Frontal cortex (tissue), 4 donors: ENCODE measurements at regions not wholly inside any gene's neighbourhood (a gene's known extent, or its start where the extent isn't known, plus 50 kb on each side); places are given as distances from the start of the nearest gene placed in this dataset. TPM values are rescaled to one million over a fixed set of nuclear protein-coding genes. Genes with fewer than 3 reads are reported as not detected.
"Not testable (repeated sequence)": the region's sequence is repeated elsewhere in the genome, so short reads cannot be mapped to it uniquely, and the experiment has no call there.

Experiments used
- DNase-seq, 2 donors: peaks; one replicate each; pipeline ENCODE4 v3.0.0; 2012; ENCODE audit warnings: low spot score in 2 of 2
- FAIRE-seq: peaks from 2 replicates; lab custom pipeline; 2012; peaks lifted over from hg19 to GRCh38; lab: Jason Lieb, UNC
- small RNA-seq: library from RNA; depleted of rRNA; stranded (forward); fragments of <200 nt; gene quantifications from one replicate; pipeline ENCODE3, GENCODE V24; 2014
- donor health status: control.
- donor health status: control.
- donor health status: control.

GRCh38 chr12:8385431-8385830 lies 70.3 kb upstream of the CLEC6A start:
- FAIRE-seq, DNase-seq: not testable (repeated sequence)

GRCh38 chr12:8386661-8387060 lies 69.1 kb upstream of the CLEC6A start:
- not testable (repeated sequence) for FAIRE-seq, DNase-seq

GRCh38 chr12:8389296-8389695 lies 66.5 kb upstream of the CLEC6A start:
- not testable (repeated sequence) for DNase-seq, FAIRE-seq

GRCh38 chr12:8390001-8390777 lies 65.6 kb upstream of the CLEC6A start:
- not testable (repeated sequence) for FAIRE-seq
- DNase-seq: peak in 1 of 2 donors; percentile 18

GRCh38 chr12:8396225-8397071 lies 59.3 kb upstream of the CLEC6A start:
- not testable (repeated sequence) for FAIRE-seq
- peak in 1 of 2 donors; percentile 50 for DNase-seq

GRCh38 chr12:8397378-8397777 lies 58.4 kb upstream of the CLEC6A start:
- not testable (repeated sequence) for DNase-seq, FAIRE-seq

GRCh38 chr12:8399496-8400034 lies 56.2 kb upstream of the CLEC6A start:
- FAIRE-seq, DNase-seq: not testable (repeated sequence)

GRCh38 chr12:8403834-8404233 lies 51.9 kb upstream of the CLEC6A start:
- FAIRE-seq, DNase-seq: not testable (repeated sequence)

- DNase-seq, FAIRE-seq: not testable (repeated sequence)
Observed at GRCh38 chr12:8404341-8404740, 51.4 kb upstream of the CLEC6A start.

Small RNA genes in the stretch of these regions (small RNA-seq; reads per million reads assigned to genes)
- not detected for gene AC092745.3
